HEK293T (cell line): ENCODE measurements at regions not wholly inside any gene's neighbourhood (a gene's known extent, or its start where the extent isn't known, plus 50 kb on each side); places are given as distances from the start of the nearest gene placed in this dataset.

Experiments
- BHLHE40 ChIP-seq: fragments of 450-650 bp; IDR thresholded peaks from 2 replicates; pipeline ENCODE4 v1.6.1; 2016; ENCODE audit warnings: mild to moderate bottlenecking, moderate library complexity, borderline replicate concordance
- ELF4 ChIP-seq: fragments of 450-650 bp; IDR thresholded peaks from 2 replicates; pipeline ENCODE4 v1.6.1; 2017; ENCODE audit warnings: antibody characterized with exemption
- FOXK2 ChIP-seq: fragments of 450-650 bp; IDR thresholded peaks from 2 replicates; pipeline ENCODE4 v1.6.1; 2016; ENCODE audit warnings: mild to moderate bottlenecking
- FOXM1 ChIP-seq: fragments of 450-650 bp; IDR thresholded peaks from 2 replicates; pipeline ENCODE4 v1.6.1; 2017; ENCODE audit warnings: mild to moderate bottlenecking, borderline replicate concordance
- L3MBTL2 ChIP-seq: fragments of 450-650 bp; conservative IDR thresholded peaks from 2 replicates; pipeline ENCODE4 v1.6.1; 2016; ENCODE audit warnings: mild to moderate bottlenecking
- LEF1 ChIP-seq: fragments of 450-650 bp; IDR thresholded peaks from 2 replicates; pipeline ENCODE4 v1.6.1; 2017; ENCODE audit warnings: mild to moderate bottlenecking, borderline replicate concordance
- NFRKB ChIP-seq: fragments of 450-650 bp; IDR thresholded peaks from 2 replicates; pipeline ENCODE4 v1.6.1; 2016; ENCODE audit warnings: mild to moderate bottlenecking, moderate library complexity
- SP1 ChIP-seq: fragments of 450-650 bp; IDR thresholded peaks from 2 replicates; pipeline ENCODE4 v1.6.1; 2017
- SUZ12 ChIP-seq: fragments of 450-650 bp; IDR thresholded peaks from 2 replicates; pipeline ENCODE4 v1.6.1; 2016; ENCODE audit warnings: mild to moderate bottlenecking

DNA sequence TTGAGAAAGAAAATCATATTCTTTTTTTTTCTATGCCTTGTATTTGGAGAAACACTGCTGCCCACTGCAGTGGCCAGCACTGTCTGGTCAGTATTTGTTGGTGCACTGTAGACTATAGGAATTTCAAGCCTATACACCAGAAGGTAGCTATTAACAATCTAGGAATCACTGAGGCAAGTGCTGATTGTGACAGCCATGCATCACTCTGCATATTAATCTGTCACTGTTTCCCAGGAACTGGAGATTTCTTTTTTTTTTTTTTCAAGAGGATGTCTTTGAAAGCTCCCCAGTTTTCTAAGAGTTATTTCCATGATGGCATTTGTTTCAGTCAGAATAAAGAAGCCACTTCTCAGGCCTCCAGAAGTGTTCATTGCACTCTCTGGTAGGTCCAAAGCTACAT is 737.8 kb upstream of the PTBP2 start:
- TF ChIP-seq ELF4, result no peak
- no peak for TF ChIP-seq LEF1
- no peak for TF ChIP-seq SP1
- TF ChIP-seq SUZ12, result no peak
- TF ChIP-seq L3MBTL2, result no peak
- no peak for TF ChIP-seq FOXM1
- TF ChIP-seq NFRKB, result no peak
- TF ChIP-seq BHLHE40, result no peak
- TF ChIP-seq FOXK2, result no peak
